IPS-18c (cell line): ENCODE measurements at regions not wholly inside any gene's neighbourhood (a gene's known extent, or its start where the extent isn't known, plus 50 kb on each side); places are given as distances from the start of the nearest gene placed in this dataset.
"Not testable (repeated sequence)": the region's sequence is repeated elsewhere in the genome, so short reads cannot be mapped to it uniquely, and the experiment has no call there.

Source experiments
- H3K4me3 ChIP-seq: 2 replicates; pipeline ENCODE4 v1.7.0; 2013; ENCODE audit warnings: low read depth, mild to moderate bottlenecking, low read length, moderate library complexity; ENCODE audit not compliant: insufficient read depth
- H3K9me3 ChIP-seq: one replicate; pipeline ENCODE4 v1.6.1; 2013; ENCODE audit warnings: mild to moderate bottlenecking, low read length, moderate library complexity; ENCODE audit not compliant: control insufficient read depth, insufficient read depth

GRCh38 chr1:87992536-87992935, 663.9 kb downstream of the LMO4 start:
- not testable (repeated sequence) for H3K9me3 ChIP-seq, H3K4me3 ChIP-seq

GRCh38 chr1:87993051-87993450, 664.4 kb downstream of the LMO4 start:
- no peaks in the 10 kb centered on the region for H3K9me3 ChIP-seq
- H3K4me3 ChIP-seq: no peak overlapping the region

- Histone ChIP-seq H3K9me3 (no peaks in the 10 kb centered on the region), H3K4me3 (no peak overlapping the region)
These were observed 671.2 kb downstream of the LMO4 start for GRCh38 chr1:87999852-88000251.

GRCh38 chr1:88001460-88001859, 672.8 kb downstream of the LMO4 start:
- Histone ChIP-seq H3K4me3 (no peak overlapping the region), H3K9me3 (no peaks in the 10 kb centered on the region)

- H3K4me3 ChIP-seq: no peak overlapping the region
- H3K9me3 ChIP-seq: no peaks in the 10 kb centered on the region
These were observed 674.6 kb downstream of the LMO4 start for GRCh38 chr1:88003255-88003654.

- no peaks in the 10 kb centered on the region for H3K9me3 ChIP-seq
- no peak overlapping the region for H3K4me3 ChIP-seq
These were observed 674.2 kb upstream of the PKN2 start for GRCh38 chr1:88009916-88010315.

- no peak overlapping the region for H3K4me3 ChIP-seq
These were observed 670.6 kb upstream of the PKN2 start for GRCh38 chr1:88013485-88013884.

GRCh38 chr1:88014131-88014530, 669.9 kb upstream of the PKN2 start:
- Histone ChIP-seq H3K9me3 (no peaks in the 10 kb centered on the region), H3K4me3 (no peak overlapping the region)

More at GRCh38 chr1:88013485-88013884, 670.6 kb upstream of the PKN2 start:
- H3K9me3 ChIP-seq: no peaks in the 10 kb centered on the region

- Histone ChIP-seq H3K9me3 (no peaks in the 10 kb centered on the region), H3K4me3 (no peak overlapping the region)
These were observed 667.1 kb upstream of the PKN2 start for GRCh38 chr1:88016947-88017346.

GRCh38 chr1:88021529-88021928, 662.5 kb upstream of the PKN2 start:
- Histone ChIP-seq H3K4me3 (no peak overlapping the region), H3K9me3 (no peaks in the 10 kb centered on the region)

GRCh38 chr1:88022516-88022915, 661.6 kb upstream of the PKN2 start:
- H3K4me3 ChIP-seq: no peak overlapping the region
- no peaks in the 10 kb centered on the region for H3K9me3 ChIP-seq

- no peak overlapping the region for H3K4me3 ChIP-seq
- H3K9me3 ChIP-seq: no peaks in the 10 kb centered on the region
These were observed 654.9 kb upstream of the PKN2 start for GRCh38 chr1:88029142-88029541.

GRCh38 chr1:88029899-88030298, 654.2 kb upstream of the PKN2 start:
- no peaks in the 10 kb centered on the region for H3K9me3 ChIP-seq

GRCh38 chr1:88035578-88035977, 648.5 kb upstream of the PKN2 start:
- H3K9me3 ChIP-seq: peaks cover 6% of the 10 kb centered on the region

More at GRCh38 chr1:88029899-88030298, 654.2 kb upstream of the PKN2 start:
- no peak overlapping the region for H3K4me3 ChIP-seq

GRCh38 chr1:88036345-88037014, 647.6 kb upstream of the PKN2 start:
- Histone ChIP-seq H3K4me3 (no peak overlapping the region), H3K9me3 (peaks cover 6% of the 10 kb centered on the region)

More at GRCh38 chr1:88035578-88035977, 648.5 kb upstream of the PKN2 start:
- no peak overlapping the region for H3K4me3 ChIP-seq

- peaks cover 6% of the 10 kb centered on the region for H3K9me3 ChIP-seq
- no peak overlapping the region for H3K4me3 ChIP-seq
These were observed 644.8 kb upstream of the PKN2 start for GRCh38 chr1:88039240-88039639.

GRCh38 chr1:88043834-88044233, 640.2 kb upstream of the PKN2 start:
- H3K9me3 ChIP-seq: peaks cover 2% of the 10 kb centered on the region
- no peak overlapping the region for H3K4me3 ChIP-seq

- no peaks in the 10 kb centered on the region for H3K9me3 ChIP-seq
- H3K4me3 ChIP-seq: no peak overlapping the region
These were observed 631.9 kb upstream of the PKN2 start for GRCh38 chr1:88052167-88052566.

- Histone ChIP-seq H3K9me3 (no peaks in the 10 kb centered on the region), H3K4me3 (no peak overlapping the region)
These were observed 631.0 kb upstream of the PKN2 start for GRCh38 chr1:88053065-88053464.
